Hypothalamus (tissue), 51 donors: ENCODE measurements at regions not wholly inside any gene's neighbourhood (a gene's known extent, or its start where the extent isn't known, plus 50 kb on each side); places are given as distances from the start of the nearest gene placed in this dataset.
"Not testable (repeated sequence)": the region's sequence is repeated elsewhere in the genome, so short reads cannot be mapped to it uniquely, and the experiment has no call there.

Experiments used
- DNase-seq, 51 donors: peaks; one replicate each; lab custom pipeline; 2025; lab: John Stamatoyannopoulos, UW

- DNase-seq: no peak
Measured at GRCh38 chr5:117414926-117415325, 840.3 kb upstream of the SEMA6A start.

- DNase-seq: no peak
Measured at GRCh38 chr5:117411701-117412100, 837.1 kb upstream of the SEMA6A start.

- DNase-seq: no peak
Measured at GRCh38 chr5:117405197-117405596, 830.6 kb upstream of the SEMA6A start.

- no peak for DNase-seq
Measured at GRCh38 chr5:117394506-117395157, 820.0 kb upstream of the SEMA6A start.

GRCh38 chr5:117393125-117393524 lies 818.5 kb upstream of the SEMA6A start:
- no peak for DNase-seq

GRCh38 chr5:117380316-117380715 lies 805.7 kb upstream of the SEMA6A start:
- DNase-seq: no peak

GRCh38 chr5:117379521-117379920 lies 804.9 kb upstream of the SEMA6A start:
- no peak for DNase-seq

GRCh38 chr5:117376748-117377147 lies 802.1 kb upstream of the SEMA6A start:
- no peak for DNase-seq

- no peak for DNase-seq
Measured at GRCh38 chr5:117359895-117360294, 785.3 kb upstream of the SEMA6A start.

- DNase-seq: peak in 2 of 51 donors; percentile 2 to 17
Measured at GRCh38 chr5:117357886-117358285, 783.3 kb upstream of the SEMA6A start.

- DNase-seq: no peak
Measured at GRCh38 chr5:117347280-117347679, 772.7 kb upstream of the SEMA6A start.

- DNase-seq: not testable (repeated sequence)
Measured at GRCh38 chr5:117343726-117344125, 769.1 kb upstream of the SEMA6A start.

- no peak for DNase-seq
Measured at GRCh38 chr5:117337064-117337749, 762.6 kb upstream of the SEMA6A start.

- no peak for DNase-seq
Measured at GRCh38 chr5:117336208-117336607, 761.6 kb upstream of the SEMA6A start.

GRCh38 chr5:117333011-117333410 lies 758.4 kb upstream of the SEMA6A start:
- no peak for DNase-seq

GRCh38 chr5:117332341-117332740 lies 757.7 kb upstream of the SEMA6A start:
- no peak for DNase-seq

GRCh38 chr5:117327511-117327910 lies 752.9 kb upstream of the SEMA6A start:
- DNase-seq: no peak

- no peak for DNase-seq
Measured at GRCh38 chr5:117326997-117327396, 752.4 kb upstream of the SEMA6A start.

- DNase-seq: no peak
Measured at GRCh38 chr5:117318528-117318927, 743.9 kb upstream of the SEMA6A start.

- DNase-seq: no peak
Measured at GRCh38 chr5:117315170-117315569, 740.5 kb upstream of the SEMA6A start.

- not testable (repeated sequence) for DNase-seq
Measured at GRCh38 chr5:117304512-117305107, 730.0 kb upstream of the SEMA6A start.

- no peak for DNase-seq
Measured at GRCh38 chr5:117302949-117303348, 728.3 kb upstream of the SEMA6A start.
